ENCODE measurements at regions not wholly inside any gene's neighbourhood (a gene's known extent, or its start where the extent isn't known, plus 50 kb on each side); places are given as distances from the start of the nearest gene placed in this dataset.

DNA sequence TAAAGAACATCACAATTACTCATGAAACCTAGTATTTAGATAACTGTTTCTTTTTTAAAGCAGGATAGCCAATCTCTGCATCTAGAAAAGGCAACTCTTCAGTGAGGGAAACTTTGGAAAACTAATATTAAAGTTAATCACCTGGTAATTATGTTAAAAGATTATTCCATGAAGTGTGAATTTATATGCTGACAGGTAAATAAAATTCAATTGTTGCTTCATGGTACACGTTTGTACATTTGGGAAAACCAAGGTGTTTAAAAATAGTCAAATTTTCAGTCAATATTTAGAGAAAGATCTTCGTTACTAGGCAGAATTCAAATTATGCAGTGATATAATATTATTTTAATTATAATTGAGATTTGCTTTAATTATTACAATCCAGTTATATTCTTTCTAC, 100.1 kb upstream of the LRFN5 start:
- TF ChIP-seq, protein P1, sequence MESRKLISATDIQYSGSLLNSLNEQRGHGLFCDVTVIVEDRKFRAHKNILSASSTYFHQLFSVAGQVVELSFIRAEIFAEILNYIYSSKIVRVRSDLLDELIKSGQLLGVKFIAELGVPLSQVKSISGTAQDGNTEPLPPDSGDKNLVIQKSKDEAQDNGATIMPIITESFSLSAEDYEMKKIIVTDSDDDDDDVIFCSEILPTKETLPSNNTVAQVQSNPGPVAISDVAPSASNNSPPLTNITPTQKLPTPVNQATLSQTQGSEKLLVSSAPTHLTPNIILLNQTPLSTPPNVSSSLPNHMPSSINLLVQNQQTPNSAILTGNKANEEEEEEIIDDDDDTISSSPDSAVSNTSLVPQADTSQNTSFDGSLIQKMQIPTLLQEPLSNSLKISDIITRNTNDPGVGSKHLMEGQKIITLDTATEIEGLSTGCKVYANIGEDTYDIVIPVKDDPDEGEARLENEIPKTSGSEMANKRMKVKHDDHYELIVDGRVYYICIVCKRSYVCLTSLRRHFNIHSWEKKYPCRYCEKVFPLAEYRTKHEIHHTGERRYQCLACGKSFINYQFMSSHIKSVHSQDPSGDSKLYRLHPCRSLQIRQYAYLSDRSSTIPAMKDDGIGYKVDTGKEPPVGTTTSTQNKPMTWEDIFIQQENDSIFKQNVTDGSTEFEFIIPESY (IDR thresholded peaks at IDR 0.05; ENCODE audit: extremely low read depth, insufficient replicate concordance, low read length) = no peak
- no peak for TF ChIP-seq SIN3A (IDR thresholded peaks at IDR 0.05; ENCODE audit: low read depth)
- TF ChIP-seq, protein P2, sequence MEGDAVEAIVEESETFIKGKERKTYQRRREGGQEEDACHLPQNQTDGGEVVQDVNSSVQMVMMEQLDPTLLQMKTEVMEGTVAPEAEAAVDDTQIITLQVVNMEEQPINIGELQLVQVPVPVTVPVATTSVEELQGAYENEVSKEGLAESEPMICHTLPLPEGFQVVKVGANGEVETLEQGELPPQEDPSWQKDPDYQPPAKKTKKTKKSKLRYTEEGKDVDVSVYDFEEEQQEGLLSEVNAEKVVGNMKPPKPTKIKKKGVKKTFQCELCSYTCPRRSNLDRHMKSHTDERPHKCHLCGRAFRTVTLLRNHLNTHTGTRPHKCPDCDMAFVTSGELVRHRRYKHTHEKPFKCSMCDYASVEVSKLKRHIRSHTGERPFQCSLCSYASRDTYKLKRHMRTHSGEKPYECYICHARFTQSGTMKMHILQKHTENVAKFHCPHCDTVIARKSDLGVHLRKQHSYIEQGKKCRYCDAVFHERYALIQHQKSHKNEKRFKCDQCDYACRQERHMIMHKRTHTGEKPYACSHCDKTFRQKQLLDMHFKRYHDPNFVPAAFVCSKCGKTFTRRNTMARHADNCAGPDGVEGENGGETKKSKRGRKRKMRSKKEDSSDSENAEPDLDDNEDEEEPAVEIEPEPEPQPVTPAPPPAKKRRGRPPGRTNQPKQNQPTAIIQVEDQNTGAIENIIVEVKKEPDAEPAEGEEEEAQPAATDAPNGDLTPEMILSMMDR (IDR thresholded peaks at IDR 0.05 in 2 of 3, conservative IDR thresholded peaks at IDR 0.05 in 1 of 3; ENCODE audit: borderline replicate concordance in 1 of 3, insufficient read depth in 1 of 3, low read depth in 2 of 3, low read length in 2 of 3) = no peak
- TF ChIP-seq ELF1 (IDR thresholded peaks at IDR 0.05; ENCODE audit: borderline replicate concordance, low read depth) = no peak
- no peak for TF ChIP-seq POLR2A (IDR thresholded peaks at IDR 0.05; ENCODE audit: borderline replicate concordance, extremely low read depth, insufficient read depth, insufficient read length)
- TF ChIP-seq EZH2phosphoT487 (IDR thresholded peaks at IDR 0.05; ENCODE audit: borderline replicate concordance) = no peak
